ENCODE measurements at regions not wholly inside any gene's neighbourhood (a gene's known extent, or its start where the extent isn't known, plus 50 kb on each side); places are given as distances from the start of the nearest gene placed in this dataset.
A peak's percentile ranks its signal among the peaks of the same experiment; 100 is the strongest.

GRCh38 chr22:26893173-26894110 lies 236.1 kb downstream of the MIAT start:
- no peak for DNase-seq (ENCODE audit: low read depth)

- no peak for DNase-seq (ENCODE audit: low read depth)
Observed at GRCh38 chr22:26894362-26894761, 237.0 kb downstream of the MIAT start.

- DNase-seq (ENCODE audit: low read depth): peak; percentile 93
Observed at GRCh38 chr22:26894766-26895485, 237.5 kb downstream of the MIAT start.

- DNase-seq (ENCODE audit: low read depth): no peak
Observed at GRCh38 chr22:26897384-26897783, 240.0 kb downstream of the MIAT start.

GRCh38 chr22:26898946-26899605 lies 241.7 kb downstream of the MIAT start:
- DNase-seq (ENCODE audit: low read depth): no peak

GRCh38 chr22:26900787-26901186 lies 243.4 kb downstream of the MIAT start:
- no peak for DNase-seq (ENCODE audit: low read depth)

- DNase-seq (ENCODE audit: low read depth): no peak
Observed at GRCh38 chr22:26901198-26901816, 243.9 kb downstream of the MIAT start.

GRCh38 chr22:26902401-26903029 lies 245.1 kb downstream of the MIAT start:
- no peak for DNase-seq (ENCODE audit: low read depth)

- DNase-seq (ENCODE audit: low read depth): no peak
Observed at GRCh38 chr22:26903030-26903856, 245.9 kb downstream of the MIAT start.

GRCh38 chr22:26904483-26904882 lies 247.1 kb downstream of the MIAT start:
- DNase-seq (ENCODE audit: low read depth): no peak

- DNase-seq (ENCODE audit: low read depth): no peak
Observed at GRCh38 chr22:26905076-26905475, 247.7 kb downstream of the MIAT start.

- no peak for DNase-seq (ENCODE audit: low read depth)
Observed at GRCh38 chr22:26905640-26906039, 248.3 kb downstream of the MIAT start.

GRCh38 chr22:26906464-26906863 lies 249.1 kb downstream of the MIAT start:
- no peak for DNase-seq (ENCODE audit: low read depth)

- DNase-seq (ENCODE audit: low read depth): no peak
Observed at GRCh38 chr22:26907366-26907765, 250.0 kb downstream of the MIAT start.

GRCh38 chr22:26910845-26911244 lies 253.5 kb downstream of the MIAT start:
- no peak for DNase-seq (ENCODE audit: low read depth)

- no peak for DNase-seq (ENCODE audit: low read depth)
Observed at GRCh38 chr22:26912655-26913345, 255.4 kb downstream of the MIAT start.

GRCh38 chr22:26914519-26915185 lies 257.3 kb downstream of the MIAT start:
- DNase-seq (ENCODE audit: low read depth): no peak

GRCh38 chr22:26916236-26916635 lies 258.8 kb downstream of the MIAT start:
- DNase-seq (ENCODE audit: low read depth): no peak

- no peak for DNase-seq (ENCODE audit: low read depth)
Observed at GRCh38 chr22:26918226-26918625, 260.8 kb downstream of the MIAT start.

GRCh38 chr22:26921726-26922125 lies 264.3 kb downstream of the MIAT start:
- DNase-seq (ENCODE audit: low read depth): no peak
